PC-3 (cell line): ENCODE measurements at regions not wholly inside any gene's neighbourhood (a gene's known extent, or its start where the extent isn't known, plus 50 kb on each side); places are given as distances from the start of the nearest gene placed in this dataset.

Source experiments
- ATAC-seq: fragments of 200-7000 bp; cut with Tn5 transposase; 2 replicates; pipeline ENCODE4 v1.9.1; 2020; ENCODE audit warnings: mild to moderate bottlenecking, moderate library complexity
- BruUV-seq: library from RNA; stranded (reverse); fragments of 400-500 nt; replicated peaks from 2 replicates; lab custom pipeline; 2021; lab: Mats Ljungman, UMichigan
- CTCF ChIA-PET: fragments of 300-600 bp; sonication (Branson Sonifier 250); formaldehyde crosslinking; loops from one replicate; lab custom pipeline; 2022; ENCODE audit warnings: antibody characterized with exemption; lab: Charles Lee
- POLR2A ChIA-PET: fragments of 300-600 bp; sonication (Branson Sonifier 250); formaldehyde crosslinking; loops from one replicate; lab custom pipeline; 2022; ENCODE audit warnings: antibody characterized with exemption; ENCODE audit not compliant: unreplicated experiment; lab: Charles Lee
- DNase-seq: peaks from one replicate; pipeline ENCODE4 v3.0.0-alpha.2; 2015
- H2AFZ ChIP-seq: fragments of 300-600 bp; sonication (generic); 2 replicates; pipeline ENCODE4 v1.6.0; 2016; ENCODE audit warnings: antibody characterized with exemption, low read length
- H3F3A ChIP-seq: fragments of 300-600 bp; sonication (generic); one replicate; pipeline ENCODE4 v1.6.0; 2017; ENCODE audit warnings: antibody characterized with exemption, low read length, control low read depth, mild to moderate bottlenecking; ENCODE audit not compliant: unreplicated experiment
- H3K27ac ChIP-seq: fragments of 300-600 bp; sonication (generic); 2 replicates; pipeline ENCODE4 v1.5.1; 2016; ENCODE audit warnings: mild to moderate bottlenecking, low read length
- H3K27me3 ChIP-seq: fragments of 300-600 bp; sonication (generic); 2 replicates; pipeline ENCODE4 v1.6.1; 2016; ENCODE audit warnings: low read length, mixed read lengths
- H3K36me3 ChIP-seq: fragments of 300-600 bp; sonication (generic); 2 replicates; pipeline ENCODE4 v1.6.1; 2016; ENCODE audit warnings: low read depth, mixed run types, low read length, mixed read lengths
- H3K4me1 ChIP-seq: fragments of 300-600 bp; sonication (generic); 2 replicates; pipeline ENCODE4 v1.5.1; 2016; ENCODE audit warnings: low read length; ENCODE audit not compliant: insufficient read depth
- H3K4me2 ChIP-seq: fragments of 300-600 bp; sonication (generic); 2 replicates; pipeline ENCODE4 v1.6.0; 2016; ENCODE audit warnings: low read length
- H3K4me3 ChIP-seq: fragments of 300-600 bp; sonication (generic); 2 replicates; pipeline ENCODE4 v1.5.1; 2016; ENCODE audit warnings: mild to moderate bottlenecking, low read length, mixed read lengths
- H3K79me2 ChIP-seq: fragments of 300-600 bp; sonication (generic); 2 replicates; pipeline ENCODE4 v1.6.1; 2017; ENCODE audit warnings: low read length, mixed read lengths
- H3K9ac ChIP-seq: fragments of 300-600 bp; sonication (generic); 2 replicates; pipeline ENCODE4 v1.6.0; 2016; ENCODE audit warnings: mild to moderate bottlenecking, low read length
- H3K9me2 ChIP-seq: fragments of 300-600 bp; sonication (generic); replicated peaks from 2 replicates; pipeline ENCODE4 v1.6.1; 2016; ENCODE audit warnings: mixed run types, low read length, mixed read lengths
- H3K9me3 ChIP-seq: fragments of 300-600 bp; sonication (generic); 2 replicates; pipeline ENCODE4 v1.6.1; 2016; ENCODE audit warnings: low read length, mixed read lengths
- H4K20me1 ChIP-seq: fragments of 300-600 bp; sonication (generic); 2 replicates; pipeline ENCODE4 v1.6.1; 2016; ENCODE audit warnings: low read length, mixed read lengths
- EZH2 ChIP-seq: fragments of 300-600 bp; sonication (generic); IDR thresholded peaks from one replicate; pipeline ENCODE4 v1.6.1; 2017; ENCODE audit warnings: antibody characterized with exemption, mild to moderate bottlenecking, low read length; ENCODE audit not compliant: unreplicated experiment
- EZH2phosphoT487 ChIP-seq: fragments of 300-600 bp; sonication (generic); IDR thresholded peaks from 2 replicates; pipeline ENCODE4 v1.6.1; 2018; ENCODE audit warnings: mild to moderate bottlenecking, antibody characterized with exemption, low read length, borderline replicate concordance
- intact Hi-C: fragments of 100-400 bp; cut with micrococcal nuclease; formaldehyde crosslinking; loops from 2 replicates; pipeline ENCODE4 v1.9.0; 2023
- TF ChIP-seq, protein P1 (sequence below): fragments of 300-600 bp; sonication (generic); conservative IDR thresholded peaks from 2 replicates; pipeline ENCODE4 v1.5.1; 2017; ENCODE audit warnings: antibody characterized with exemption, low read depth, mild to moderate bottlenecking, low read length

DNA sequence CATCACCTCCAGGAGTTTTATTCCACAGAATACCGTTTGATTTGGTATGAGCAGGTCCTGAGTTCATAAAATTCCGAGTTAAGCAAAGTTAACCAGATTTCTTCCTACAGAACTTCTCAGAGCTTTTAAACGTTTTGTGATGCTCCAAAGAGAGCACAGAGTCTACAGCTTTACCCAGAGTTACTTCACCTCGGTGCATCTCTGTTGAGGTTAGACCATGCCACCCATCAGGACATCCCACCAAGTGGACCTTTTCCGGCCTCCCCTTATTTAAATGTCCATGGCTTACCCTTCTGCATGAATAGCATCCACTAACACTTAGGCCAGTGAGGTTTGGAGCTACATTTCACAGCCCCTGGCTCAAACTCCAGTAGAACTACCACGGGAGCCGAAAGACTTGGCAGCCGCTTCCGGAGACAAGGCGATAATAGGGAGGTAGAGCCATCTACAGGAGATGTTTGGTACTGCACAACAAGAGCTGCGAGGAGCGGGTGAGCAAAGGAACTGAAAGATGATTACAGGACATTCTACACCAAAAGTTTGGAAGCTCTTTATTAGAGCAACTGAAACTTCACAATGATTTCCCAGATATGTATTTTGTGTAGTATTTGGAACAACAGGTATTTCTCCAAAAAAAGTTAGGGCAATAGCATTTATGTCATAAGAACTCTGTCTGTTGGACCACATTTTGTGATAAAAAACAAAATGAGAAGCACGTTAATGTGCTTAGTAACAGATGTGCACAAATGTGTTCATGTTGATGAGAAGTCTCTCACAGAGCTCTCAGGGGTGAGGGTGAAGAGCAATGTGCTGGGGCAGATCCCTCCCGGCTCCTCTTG, 174.7 kb downstream of the HERPUD2 start:
- BruUV-seq: no TSS peak
- Histone ChIP-seq H3K4me3 (no peak overlapping the region), H2AFZ (no peak overlapping the region), H4K20me1 (no peaks in the 10 kb centered on the region), H3K79me2 (no peaks in the 10 kb centered on the region), H3K27me3 (peaks cover 28% of the 10 kb centered on the region), H3K27ac (no peak overlapping the region), H3K36me3 (no peaks in the 10 kb centered on the region), H3K9me2 (no peaks in the 10 kb centered on the region), H3K9ac (no peak overlapping the region), H3K4me1 (peaks cover 16% of the 10 kb centered on the region), H3K4me2 (no peak overlapping the region), H3K9me3 (no peaks in the 10 kb centered on the region), H3F3A (no peaks in the 10 kb centered on the region)
- DNase-seq (peak; percentile 81), ATAC-seq (peak; percentile 74)
- CTCF ChIA-PET: interaction anchor here (0.5 to 0.6 kb wide), 2 partner anchors 77 to 321 kb away, joined by 3 read pairs; no protein-coding TSS in a partner anchor
- intact Hi-C loops: loop anchor here (1.0 to 5.0 kb wide), 3 partner anchors 95 to 443 kb away; no protein-coding TSS in a partner anchor
- POLR2A ChIA-PET: no interaction called here
- TF ChIP-seq EZH2phosphoT487: no peak
- TF ChIP-seq, protein P1, sequence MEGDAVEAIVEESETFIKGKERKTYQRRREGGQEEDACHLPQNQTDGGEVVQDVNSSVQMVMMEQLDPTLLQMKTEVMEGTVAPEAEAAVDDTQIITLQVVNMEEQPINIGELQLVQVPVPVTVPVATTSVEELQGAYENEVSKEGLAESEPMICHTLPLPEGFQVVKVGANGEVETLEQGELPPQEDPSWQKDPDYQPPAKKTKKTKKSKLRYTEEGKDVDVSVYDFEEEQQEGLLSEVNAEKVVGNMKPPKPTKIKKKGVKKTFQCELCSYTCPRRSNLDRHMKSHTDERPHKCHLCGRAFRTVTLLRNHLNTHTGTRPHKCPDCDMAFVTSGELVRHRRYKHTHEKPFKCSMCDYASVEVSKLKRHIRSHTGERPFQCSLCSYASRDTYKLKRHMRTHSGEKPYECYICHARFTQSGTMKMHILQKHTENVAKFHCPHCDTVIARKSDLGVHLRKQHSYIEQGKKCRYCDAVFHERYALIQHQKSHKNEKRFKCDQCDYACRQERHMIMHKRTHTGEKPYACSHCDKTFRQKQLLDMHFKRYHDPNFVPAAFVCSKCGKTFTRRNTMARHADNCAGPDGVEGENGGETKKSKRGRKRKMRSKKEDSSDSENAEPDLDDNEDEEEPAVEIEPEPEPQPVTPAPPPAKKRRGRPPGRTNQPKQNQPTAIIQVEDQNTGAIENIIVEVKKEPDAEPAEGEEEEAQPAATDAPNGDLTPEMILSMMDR: peak; percentile 89

DNA sequence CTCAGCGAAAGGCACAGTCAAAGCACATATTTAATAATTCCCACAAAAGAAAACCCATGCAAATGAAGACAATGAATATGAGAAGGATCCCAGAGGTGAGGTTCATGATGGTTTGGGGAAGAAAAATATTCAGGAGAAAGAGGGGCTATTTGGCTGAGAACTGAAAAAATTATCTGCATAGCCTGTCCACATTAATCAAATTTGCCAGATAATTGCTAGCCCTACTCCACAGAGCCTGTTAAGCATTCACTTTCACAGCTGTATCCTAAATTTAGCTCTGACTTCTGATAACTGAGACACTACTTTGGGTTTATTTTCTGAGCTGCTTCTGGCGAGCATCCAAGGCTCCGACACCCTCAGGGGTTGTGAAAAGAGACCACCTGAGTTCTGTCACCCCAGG, 176.2 kb downstream of the HERPUD2 start:
- no peaks in the 10 kb centered on the region for H3K9me3 ChIP-seq
- H3K4me3 ChIP-seq: no peak overlapping the region
- H3F3A ChIP-seq: no peaks in the 10 kb centered on the region
- H3K9me2 ChIP-seq: no peaks in the 10 kb centered on the region
- no TSS peak for BruUV-seq
- ATAC-seq: no peak
- POLR2A ChIA-PET: no interaction called here
- peaks cover 28% of the 10 kb centered on the region for H3K27me3 ChIP-seq
- intact Hi-C loops: no loop called here
- H3K4me1 ChIP-seq: peaks cover 4% of the 10 kb centered on the region
- no peaks in the 10 kb centered on the region for H3K36me3 ChIP-seq
- H4K20me1 ChIP-seq: no peaks in the 10 kb centered on the region
- H3K9ac ChIP-seq: no peak overlapping the region
- TF ChIP-seq EZH2phosphoT487 (no peak), EZH2 (no peak)
- TF ChIP-seq, protein P1: no peak
- H3K79me2 ChIP-seq: no peaks in the 10 kb centered on the region
- no peak overlapping the region for H2AFZ ChIP-seq
- no peak for DNase-seq
- no peak overlapping the region for H3K27ac ChIP-seq
- CTCF ChIA-PET: no interaction called here
- no peak overlapping the region for H3K4me2 ChIP-seq

DNA sequence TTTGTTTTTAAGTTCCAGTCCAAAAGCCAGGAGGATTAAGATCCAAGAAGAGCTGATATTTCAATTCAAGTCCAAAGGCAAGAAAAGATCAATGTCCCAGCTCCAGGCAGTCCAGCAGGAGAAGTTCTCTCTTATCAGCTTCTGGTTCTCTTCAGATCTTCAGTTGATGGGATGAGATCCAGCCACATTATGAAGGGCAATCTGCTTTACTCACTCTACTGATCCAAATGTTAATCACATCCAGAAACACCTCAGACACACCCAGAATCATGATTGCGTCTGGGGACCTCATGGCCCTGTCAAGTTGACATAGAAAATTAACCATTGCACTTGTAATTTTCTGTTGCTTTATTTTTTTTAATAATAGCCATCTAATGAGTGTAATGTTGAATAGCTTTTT, 178.4 kb downstream of the HERPUD2 start:
- no peaks in the 10 kb centered on the region for H4K20me1 ChIP-seq
- ChIA-PET POLR2A (interaction anchor here (0.6 kb wide), 1 partner anchor 213 kb away, joined by 4 read pairs; no protein-coding TSS in a partner anchor), CTCF (no interaction called here)
- H3K4me3 ChIP-seq: no peak overlapping the region
- H3K9ac ChIP-seq: no peak overlapping the region
- H3K36me3 ChIP-seq: no peaks in the 10 kb centered on the region
- H3K27ac ChIP-seq: no peak overlapping the region
- TF ChIP-seq EZH2phosphoT487 (no peak), EZH2 (no peak)
- TF ChIP-seq, protein P1: no peak
- no peaks in the 10 kb centered on the region for H3K79me2 ChIP-seq
- ATAC-seq (no peak), DNase-seq (no peak)
- H3F3A ChIP-seq: no peaks in the 10 kb centered on the region
- no peaks in the 10 kb centered on the region for H3K9me3 ChIP-seq
- BruUV-seq: no TSS peak
- intact Hi-C loops: no loop called here
- H3K27me3 ChIP-seq: peaks cover 31% of the 10 kb centered on the region
- H3K9me2 ChIP-seq: no peaks in the 10 kb centered on the region
- no peaks in the 10 kb centered on the region for H3K4me1 ChIP-seq
- no peak overlapping the region for H2AFZ ChIP-seq
- no peak overlapping the region for H3K4me2 ChIP-seq
